Large intestine (tissue), 3 donors: ENCODE measurements at regions not wholly inside any gene's neighbourhood (a gene's known extent, or its start where the extent isn't known, plus 50 kb on each side); places are given as distances from the start of the nearest gene placed in this dataset.
A peak's percentile ranks its signal among the peaks of the same experiment; 100 is the strongest.

Source experiments
- DNase-seq, 2 donors: peaks; one replicate each; pipeline versions ENCODE4 v3.0.0 to v3.0.0-alpha.2; 2013
- H3K27ac ChIP-seq: one replicate; pipeline ENCODE4 v1.5.1; 2013; ENCODE audit warnings: low read length
- H3K27me3 ChIP-seq: 2 replicates; pipeline ENCODE4 v1.6.1; 2013; ENCODE audit warnings: low read length; ENCODE audit not compliant: control insufficient read depth, insufficient read depth
- H3K36me3 ChIP-seq: 2 replicates; pipeline ENCODE4 v1.6.1; 2013; ENCODE audit warnings: low read length; ENCODE audit not compliant: control insufficient read depth, insufficient read depth
- H3K4me1 ChIP-seq: one replicate; pipeline ENCODE4 v1.6.1; 2013; ENCODE audit warnings: low read length; ENCODE audit not compliant: control insufficient read depth, insufficient read depth
- H3K4me3 ChIP-seq: one replicate; pipeline ENCODE4 v1.5.1; 2013; ENCODE audit warnings: low read length
- H3K9me3 ChIP-seq: one replicate; pipeline ENCODE4 v1.6.1; 2013; ENCODE audit warnings: mild to moderate bottlenecking, low read depth, low read length, moderate library complexity; ENCODE audit not compliant: control insufficient read depth
- WGBS: methylation state at CpG from one replicate; pipeline ENCODE4 v1.1.5; 2013; ENCODE audit warnings: low lambda C conversion rate; ENCODE audit not compliant: insufficient coverage; 5-methylcytosine and 5-hydroxymethylcytosine counted together

- WGBS: no CpG with 5 or more reads among the region's 1 CpG
- Histone ChIP-seq H3K9me3 (no peaks in the 10 kb centered on the region), H3K4me3 (no peak overlapping the region), H3K27me3 (no peaks in the 10 kb centered on the region), H3K4me1 (no peaks in the 10 kb centered on the region), H3K36me3 (no peaks in the 10 kb centered on the region), H3K27ac (no peak overlapping the region)
- no peak for DNase-seq
Measured at GRCh38 chr22:34099278-34099677, 179.0 kb upstream of the LARGE1 start.

DNA sequence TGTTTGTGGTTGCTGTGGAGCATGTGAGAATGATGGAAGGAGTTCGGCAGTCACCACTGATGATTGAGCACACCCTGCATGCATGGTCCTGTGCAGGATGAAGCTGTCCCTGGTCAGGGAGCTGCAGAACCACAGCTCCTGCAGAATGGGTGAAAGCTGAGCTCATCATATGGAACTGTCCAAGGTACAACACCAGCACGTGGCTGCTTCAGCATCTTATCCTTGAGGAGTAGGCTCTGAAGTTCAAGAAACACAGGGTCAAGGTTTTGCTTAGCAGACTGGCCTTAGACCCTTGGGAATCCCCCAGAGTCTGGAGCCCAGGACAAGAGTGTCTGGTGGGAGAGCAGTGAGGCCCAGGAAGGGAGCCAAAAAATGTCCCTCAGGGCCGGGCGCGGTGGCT lies 182.4 kb upstream of the LARGE1 start:
- Histone ChIP-seq H3K9me3 (no peaks in the 10 kb centered on the region), H3K4me1 (no peaks in the 10 kb centered on the region), H3K27ac (no peak overlapping the region), H3K4me3 (no peak overlapping the region), H3K36me3 (no peaks in the 10 kb centered on the region), H3K27me3 (no peaks in the 10 kb centered on the region)
- no CpG with 5 or more reads among the region's 5 CpGs for WGBS
- peak in 1 of 2 donors; percentile 5 for DNase-seq

DNA sequence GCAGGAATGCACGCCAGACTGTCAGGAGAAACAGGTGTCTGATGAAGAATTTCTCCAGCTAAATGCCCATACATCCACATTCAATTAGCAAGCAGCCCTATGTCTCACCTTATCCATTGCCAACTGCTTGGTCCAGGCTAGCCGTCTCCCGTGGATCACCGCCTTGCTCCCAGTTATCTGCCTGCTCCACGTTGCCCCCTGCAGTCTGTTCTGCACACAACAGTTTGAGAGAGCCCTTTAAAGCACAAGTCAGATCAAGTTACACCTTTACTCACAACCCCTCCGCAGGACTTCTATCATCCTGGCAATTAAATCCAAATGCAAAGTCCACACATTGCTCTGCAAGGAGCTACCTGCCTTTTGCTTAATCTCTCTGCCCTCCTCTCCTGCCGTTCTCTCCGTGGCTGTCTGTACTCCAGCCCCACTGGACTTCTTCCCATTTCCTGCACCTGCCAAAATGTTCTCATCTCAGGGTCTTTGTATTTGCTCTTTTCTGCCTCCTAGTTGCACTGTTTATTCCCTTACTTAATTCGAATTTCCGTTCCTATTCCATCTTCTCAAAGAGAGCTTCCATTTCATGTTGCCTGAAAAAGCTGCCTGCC lies 185.3 kb upstream of the LARGE1 start:
- H3K4me3 ChIP-seq: no peak overlapping the region
- peak; percentile 38 to 54 for DNase-seq
- no peaks in the 10 kb centered on the region for H3K27me3 ChIP-seq
- no peaks in the 10 kb centered on the region for H3K9me3 ChIP-seq
- H3K36me3 ChIP-seq: no peaks in the 10 kb centered on the region
- 17% methylated on average over 3 of the region's 10 CpGs for WGBS
- H3K27ac ChIP-seq: no peak overlapping the region
- H3K4me1 ChIP-seq: no peaks in the 10 kb centered on the region

DNA sequence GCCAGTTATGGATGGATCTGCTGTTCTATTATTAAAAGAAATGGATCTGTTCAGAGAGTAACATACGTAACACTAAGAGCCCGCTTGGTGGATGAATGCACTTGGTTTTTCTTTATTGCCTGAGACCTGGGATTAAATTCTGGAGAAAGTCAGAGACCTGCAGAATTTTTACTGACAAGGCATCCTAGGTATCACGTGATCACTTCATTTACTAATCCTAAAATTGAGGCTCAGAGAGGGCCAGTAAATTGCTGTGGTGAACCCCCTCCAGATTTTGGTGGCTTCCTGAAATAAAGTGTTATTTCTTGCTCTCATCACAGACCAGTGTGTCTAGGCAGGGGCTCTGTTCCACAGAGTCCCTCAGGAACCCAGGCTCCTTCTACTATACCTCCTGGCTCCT lies 187.9 kb upstream of the LARGE1 start:
- no peaks in the 10 kb centered on the region for H3K27me3 ChIP-seq
- no peak overlapping the region for H3K4me3 ChIP-seq
- no peak for DNase-seq
- WGBS: no CpG with 5 or more reads among the region's 3 CpGs
- no peak overlapping the region for H3K27ac ChIP-seq
- H3K4me1 ChIP-seq: no peaks in the 10 kb centered on the region
- no peaks in the 10 kb centered on the region for H3K36me3 ChIP-seq
- H3K9me3 ChIP-seq: no peaks in the 10 kb centered on the region

DNA sequence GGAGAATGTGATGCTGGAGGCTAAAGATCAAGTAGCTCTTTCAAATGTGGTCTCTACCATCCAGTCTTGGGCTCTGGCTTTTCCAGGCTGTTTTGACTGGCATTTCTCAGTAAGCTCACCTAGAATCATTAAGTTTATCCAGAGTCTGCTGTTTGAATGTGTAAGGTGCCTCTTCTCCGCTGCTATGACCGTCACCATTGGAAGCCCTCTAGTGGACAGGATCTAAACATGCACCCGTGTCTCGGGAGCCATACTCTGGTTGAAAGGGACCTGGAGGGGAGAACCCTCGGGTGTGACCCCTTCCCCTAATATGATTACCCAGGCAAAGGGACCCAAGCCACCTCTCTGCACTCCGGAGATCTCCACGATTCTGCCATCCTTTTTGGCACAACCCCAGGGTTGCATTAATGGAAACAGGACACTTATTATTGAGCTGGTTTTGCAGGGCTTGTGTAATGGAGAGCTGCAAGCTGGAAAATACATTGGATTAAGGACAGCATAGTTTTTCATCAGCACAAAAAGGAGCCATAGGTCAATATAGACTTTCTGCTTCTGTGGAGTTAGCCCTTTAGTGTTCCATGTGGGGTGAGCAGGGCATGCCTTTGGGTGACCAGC lies 191.0 kb upstream of the LARGE1 start:
- no peaks in the 10 kb centered on the region for H3K36me3 ChIP-seq
- no peaks in the 10 kb centered on the region for H3K27me3 ChIP-seq
- no peak overlapping the region for H3K4me3 ChIP-seq
- H3K4me1 ChIP-seq: peaks cover 4% of the 10 kb centered on the region
- DNase-seq: peak in 1 of 2 donors; percentile 24
- no peaks in the 10 kb centered on the region for H3K9me3 ChIP-seq
- no CpG with 5 or more reads among the region's 7 CpGs for WGBS
- no peak overlapping the region for H3K27ac ChIP-seq

GRCh38 chr22:34113381-34113780 lies 193.1 kb upstream of the LARGE1 start:
- peaks cover 4% of the 10 kb centered on the region for H3K4me1 ChIP-seq
- H3K9me3 ChIP-seq: no peaks in the 10 kb centered on the region
- H3K27ac ChIP-seq: no peak overlapping the region
- H3K4me3 ChIP-seq: no peak overlapping the region
- no peak for DNase-seq
- 100% methylated on average over 1 of the region's 6 CpGs for WGBS
- H3K27me3 ChIP-seq: no peaks in the 10 kb centered on the region
- no peaks in the 10 kb centered on the region for H3K36me3 ChIP-seq

DNA sequence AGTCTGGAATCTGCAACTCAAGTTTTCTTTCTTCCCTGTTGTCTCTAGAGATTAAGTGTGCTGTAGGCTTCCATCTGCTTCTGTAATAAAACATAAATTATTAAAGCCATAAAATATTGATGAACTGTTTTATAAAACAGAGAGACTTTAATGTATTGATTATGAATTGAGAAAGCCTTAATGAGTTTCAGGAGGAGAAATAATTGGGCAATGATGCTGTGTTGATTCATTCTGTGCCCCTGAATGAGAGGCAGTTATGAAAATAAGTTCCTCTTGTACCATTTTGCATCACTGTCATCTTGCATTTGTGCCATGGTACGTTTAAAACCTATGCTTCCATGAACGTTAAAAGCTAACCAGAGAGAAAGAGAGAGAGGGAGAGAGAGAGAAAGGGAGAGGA lies 194.1 kb upstream of the LARGE1 start:
- Histone ChIP-seq H3K36me3 (no peaks in the 10 kb centered on the region), H3K4me1 (peaks cover 4% of the 10 kb centered on the region), H3K27ac (no peak overlapping the region), H3K4me3 (no peak overlapping the region), H3K9me3 (no peaks in the 10 kb centered on the region), H3K27me3 (no peaks in the 10 kb centered on the region)
- DNase-seq: no peak
- WGBS: no CpG with 5 or more reads among the region's 2 CpGs

DNA sequence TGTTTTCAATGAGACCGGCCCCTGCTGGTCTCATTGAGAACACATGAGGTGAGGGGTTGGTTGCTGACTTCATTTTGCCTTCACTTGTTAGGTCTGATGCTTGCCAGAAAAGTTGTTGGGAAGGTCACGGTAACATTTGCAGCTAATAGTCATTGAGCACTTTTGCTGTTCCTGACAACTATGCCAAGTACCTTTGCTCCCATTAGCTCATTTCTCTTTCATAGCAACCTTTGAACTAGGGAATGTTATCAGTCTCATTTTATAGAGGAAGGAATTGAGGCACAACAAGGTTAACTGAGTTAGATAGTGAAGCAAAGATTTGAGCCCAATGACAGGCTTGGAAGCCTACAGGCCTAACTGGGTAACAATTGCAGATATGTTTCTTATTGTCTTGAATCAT lies 195.4 kb upstream of the LARGE1 start:
- no CpG with 5 or more reads among the region's 2 CpGs for WGBS
- Histone ChIP-seq H3K36me3 (no peaks in the 10 kb centered on the region), H3K27ac (peak overlapping the region; percentile 58), H3K27me3 (no peaks in the 10 kb centered on the region), H3K4me1 (peaks cover 4% of the 10 kb centered on the region), H3K9me3 (no peaks in the 10 kb centered on the region), H3K4me3 (no peak overlapping the region)
- peak; percentile 79 to 85 for DNase-seq

DNA sequence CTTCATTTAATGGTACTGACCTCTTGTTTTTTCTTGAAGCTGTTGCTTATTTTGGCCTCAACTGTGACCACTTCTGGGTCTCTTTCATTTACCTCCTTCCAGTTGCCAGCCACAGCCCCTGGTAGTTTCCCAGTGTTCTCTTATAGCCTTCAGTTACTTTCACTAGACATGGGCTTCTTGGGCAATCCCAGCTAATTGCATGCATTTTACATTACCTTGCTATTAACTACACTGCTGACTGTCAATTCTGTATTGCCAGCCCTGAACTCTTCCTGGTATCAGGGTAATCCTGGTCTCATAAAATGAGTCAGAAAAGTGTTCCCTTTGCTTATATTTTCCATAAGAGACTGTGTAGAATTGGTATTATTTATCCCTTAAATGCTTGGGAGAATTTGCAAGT lies 195.8 kb upstream of the LARGE1 start:
- no peak overlapping the region for H3K4me3 ChIP-seq

GRCh38 chr22:34122042-34122441 lies 201.8 kb upstream of the LARGE1 start:
- no peaks in the 10 kb centered on the region for H3K4me1 ChIP-seq
- DNase-seq: no peak
- no CpG with 5 or more reads among the region's 1 CpG for WGBS
- H3K27ac ChIP-seq: no peak overlapping the region
- H3K9me3 ChIP-seq: no peaks in the 10 kb centered on the region
- H3K4me3 ChIP-seq: no peak overlapping the region
- H3K27me3 ChIP-seq: no peaks in the 10 kb centered on the region
- H3K36me3 ChIP-seq: no peaks in the 10 kb centered on the region

More for the DNA sequence above, 195.8 kb upstream of the LARGE1 start:
- peak; percentile 75 to 86 for DNase-seq
- no peaks in the 10 kb centered on the region for H3K36me3 ChIP-seq
- H3K4me1 ChIP-seq: peaks cover 4% of the 10 kb centered on the region
- H3K27me3 ChIP-seq: no peaks in the 10 kb centered on the region
- no peaks in the 10 kb centered on the region for H3K9me3 ChIP-seq
- H3K27ac ChIP-seq: peak overlapping the region; percentile 58
